Naive thymus-derived CD8-positive, alpha-beta T cell (primary cell): ENCODE measurements at regions not wholly inside any gene's neighbourhood (a gene's known extent, or its start where the extent isn't known, plus 50 kb on each side); places are given as distances from the start of the nearest gene placed in this dataset.

Source experiments
- ATAC-seq, 2 donors: fragments of 150-1000 bp; cut with Tn5 transposase in 1 of 2; sonication (Bioruptor Pico), chemical (Tn5 transposase) in 1 of 2; 1 replicate in 1 of 2; 2 replicates in 1 of 2; pipeline ENCODE4 v1.10.0; 2021; ENCODE audit warnings: mild to moderate bottlenecking in 2 of 2, moderate library complexity in 2 of 2
- POLR2A ChIA-PET: fragments of 350-600 bp; sonication (Branson Sonifier 250); formaldehyde crosslinking; loops from one replicate; lab custom pipeline; 2021; ENCODE audit warnings: antibody characterized with exemption; lab: Charles Lee
- DNase-seq, 10 donors: peaks; one replicate each; pipeline versions ENCODE4 v3.0.0 to v3.0.0-alpha.2; 2020 to 2022
- H3K27ac Mint-ChIP-seq, 10 donors: one replicate each; pipeline ENCODE4 v1.8.0; 2020 to 2022; ENCODE audit warnings: mild to moderate bottlenecking in 10 of 10, mixed read lengths in 10 of 10, moderate library complexity in 4 of 10, inconsistent platforms in 1 of 10
- H3K27me3 Mint-ChIP-seq, 5 donors: one replicate each; pipeline ENCODE4 v1.8.0; 2021 to 2022; ENCODE audit warnings: mixed read lengths in 5 of 5
- H3K36me3 Mint-ChIP-seq, 3 donors: one replicate each; pipeline ENCODE4 v1.8.0; 2020 to 2022; ENCODE audit warnings: mixed read lengths in 3 of 3, mild to moderate bottlenecking in 2 of 3, inconsistent platforms in 1 of 3
- H3K4me1 Mint-ChIP-seq, 4 donors: one replicate each; pipeline ENCODE4 v1.8.0; 2021 to 2022; ENCODE audit warnings: mixed read lengths in 4 of 4
- H3K4me3 Mint-ChIP-seq, 10 donors: one replicate each; pipeline ENCODE4 v1.8.0; 2020 to 2022; ENCODE audit warnings: mild to moderate bottlenecking in 10 of 10, mixed read lengths in 10 of 10, moderate library complexity in 6 of 10, inconsistent platforms in 1 of 10
- H3K9me3 Mint-ChIP-seq, 9 donors: one replicate each; pipeline ENCODE4 v1.8.0; 2020 to 2022; ENCODE audit warnings: mixed read lengths in 9 of 9, mild to moderate bottlenecking in 3 of 9, inconsistent platforms in 1 of 9, moderate library complexity in 1 of 9

- H3K9me3 Mint-ChIP-seq = peaks cover 0 to 5% (median 0%) of the 10 kb centered on the region in 9 donors
- H3K27me3 Mint-ChIP-seq = peaks cover 0 to 4% (median 0%) of the 10 kb centered on the region in 5 donors
- H3K4me1 Mint-ChIP-seq = peaks cover 25 to 50% (median 38%) of the 10 kb centered on the region in 4 donors
- DNase-seq (no peak), ATAC-seq (peak; percentile 12 to 22)
- POLR2A ChIA-PET = interaction anchor here (1.0 to 17.3 kb wide), 35 partner anchors 6 to 1690 kb away, joined by 3 to 616 read pairs (median 35); partner anchors contain the start of gene HMGN4
- H3K27ac Mint-ChIP-seq = peak overlapping the region; percentile 94 to 99 (median 98)
- peaks cover 0 to 2% (median 0%) of the 10 kb centered on the region in 3 donors for H3K36me3 Mint-ChIP-seq
- H3K4me3 Mint-ChIP-seq = peak overlapping the region; percentile 88 to 99 (median 96)
Measured at GRCh38 chr6:26199773-26200764, 112.8 kb downstream of the HFE start.

- DNase-seq (no peak), ATAC-seq (no peak)
- Mint-ChIP-seq H3K27me3 (peaks cover 0 to 4% (median 0%) of the 10 kb centered on the region in 5 donors), H3K36me3 (peaks cover 0 to 2% (median 0%) of the 10 kb centered on the region in 3 donors), H3K9me3 (peaks cover 0 to 5% (median 0%) of the 10 kb centered on the region in 9 donors), H3K4me3 (peak overlapping the region in 8 of 10 donors; percentile 30 to 74 (median 39)), H3K27ac (peak overlapping the region in 8 of 10 donors; percentile 9 to 85 (median 74)), H3K4me1 (peaks cover 21 to 41% (median 31%) of the 10 kb centered on the region in 4 donors)
- POLR2A ChIA-PET = interaction anchor here (0.6 to 17.3 kb wide), 10 partner anchors 14 to 83 kb away, joined by 3 to 603 read pairs (median 162); a partner anchor contains a TSS
Measured at GRCh38 chr6:26200918-26201721, 113.9 kb downstream of the HFE start.

GRCh38 chr6:26202201-26202611 lies 115.0 kb downstream of the HFE start:
- Mint-ChIP-seq H3K9me3 (peaks cover 0 to 5% (median 0%) of the 10 kb centered on the region in 9 donors), H3K36me3 (peaks cover 0 to 2% (median 0%) of the 10 kb centered on the region in 3 donors), H3K4me1 (peaks cover 19 to 40% (median 30%) of the 10 kb centered on the region in 4 donors), H3K4me3 (peak overlapping the region in 2 of 10 donors; percentile 16 to 25), H3K27ac (peak overlapping the region in 1 of 10 donors; percentile 56), H3K27me3 (peaks cover 0 to 4% (median 0%) of the 10 kb centered on the region in 5 donors)
- ATAC-seq (no peak), DNase-seq (no peak)
- POLR2A ChIA-PET = interaction anchor here (1.7 to 17.3 kb wide), 4 partner anchors 14 to 83 kb away, joined by 10 to 471 read pairs (median 58); a partner anchor contains a TSS

GRCh38 chr6:26202811-26203583 lies 115.8 kb downstream of the HFE start:
- Mint-ChIP-seq H3K27me3 (peaks cover 0 to 4% (median 0%) of the 10 kb centered on the region in 5 donors), H3K4me1 (peaks cover 17 to 38% (median 27%) of the 10 kb centered on the region in 4 donors), H3K36me3 (peaks cover 0 to 2% (median 0%) of the 10 kb centered on the region in 3 donors), H3K4me3 (peak overlapping the region; percentile 20 to 76 (median 56)), H3K9me3 (peaks cover 0 to 5% (median 0%) of the 10 kb centered on the region in 9 donors), H3K27ac (peak overlapping the region in 6 of 10 donors; percentile 40 to 82 (median 68))
- POLR2A ChIA-PET = interaction anchor here (2.9 to 17.3 kb wide), 13 partner anchors 6 to 182 kb away, joined by 13 to 471 read pairs (median 78); a partner anchor contains a TSS
- ATAC-seq = no peak
- DNase-seq = no peak

GRCh38 chr6:26204332-26205160 lies 117.3 kb downstream of the HFE start:
- Mint-ChIP-seq H3K9me3 (peaks cover 0 to 5% (median 0%) of the 10 kb centered on the region in 9 donors), H3K36me3 (peaks cover 0 to 2% (median 0%) of the 10 kb centered on the region in 3 donors), H3K27me3 (peaks cover 0 to 4% (median 0%) of the 10 kb centered on the region in 5 donors), H3K4me1 (peaks cover 14 to 36% (median 26%) of the 10 kb centered on the region in 4 donors), H3K27ac (no peak overlapping the region), H3K4me3 (no peak overlapping the region)
- POLR2A ChIA-PET = interaction anchor here (0.7 to 17.3 kb wide), 44 partner anchors 8 to 1686 kb away, joined by 3 to 471 read pairs (median 6); partner anchors contain the start of gene HMGN4
- DNase-seq (peak; percentile 69 to 97 (median 88)), ATAC-seq (peak; percentile 68 to 71)

- Mint-ChIP-seq H3K27ac (no peak overlapping the region), H3K36me3 (peaks cover 0 to 2% (median 0%) of the 10 kb centered on the region in 3 donors), H3K4me1 (peaks cover 12 to 30% (median 20%) of the 10 kb centered on the region in 4 donors), H3K9me3 (peaks cover 0 to 5% (median 0%) of the 10 kb centered on the region in 9 donors), H3K4me3 (no peak overlapping the region), H3K27me3 (peaks cover 0 to 4% (median 0%) of the 10 kb centered on the region in 5 donors)
- DNase-seq = peak; percentile 60 to 96 (median 84)
- peak; percentile 70 for ATAC-seq
- POLR2A ChIA-PET = interaction anchor here (0.6 to 17.3 kb wide), 46 partner anchors 8 to 1685 kb away, joined by 3 to 471 read pairs (median 6); partner anchors contain the start of gene HMGN4
Measured at GRCh38 chr6:26205161-26205624, 118.0 kb downstream of the HFE start.

GRCh38 chr6:26205625-26206574 lies 118.7 kb downstream of the HFE start:
- peaks cover 0 to 5% (median 0%) of the 10 kb centered on the region in 9 donors for H3K9me3 Mint-ChIP-seq
- no peak overlapping the region for H3K27ac Mint-ChIP-seq
- peaks cover 0 to 2% (median 0%) of the 10 kb centered on the region in 3 donors for H3K36me3 Mint-ChIP-seq
- peaks cover 0 to 4% (median 0%) of the 10 kb centered on the region in 5 donors for H3K27me3 Mint-ChIP-seq
- POLR2A ChIA-PET = interaction anchor here (0.6 to 17.3 kb wide), 44 partner anchors 9 to 1684 kb away, joined by 3 to 471 read pairs (median 8); partner anchors contain the start of gene HMGN4
- ATAC-seq = peak in 1 of 2 donors; percentile 4
- H3K4me3 Mint-ChIP-seq = no peak overlapping the region
- peak in 1 of 10 donors; percentile 31 for DNase-seq
- peaks cover 12 to 27% (median 19%) of the 10 kb centered on the region in 4 donors for H3K4me1 Mint-ChIP-seq

- POLR2A ChIA-PET = interaction anchor here (0.7 to 17.3 kb wide), 15 partner anchors 8 to 925 kb away, joined by 3 to 471 read pairs (median 14); a partner anchor contains a TSS
- H3K4me3 Mint-ChIP-seq = no peak overlapping the region
- H3K27ac Mint-ChIP-seq = no peak overlapping the region
- H3K27me3 Mint-ChIP-seq = peaks cover 0 to 4% (median 0%) of the 10 kb centered on the region in 5 donors
- DNase-seq (peak in 3 of 10 donors; percentile 52 to 59 (median 54)), ATAC-seq (no peak)
- peaks cover 10 to 21% (median 17%) of the 10 kb centered on the region in 4 donors for H3K4me1 Mint-ChIP-seq
- peaks cover 0 to 2% (median 0%) of the 10 kb centered on the region in 3 donors for H3K36me3 Mint-ChIP-seq
- peaks cover 0 to 5% (median 0%) of the 10 kb centered on the region in 9 donors for H3K9me3 Mint-ChIP-seq
Measured at GRCh38 chr6:26206868-26207801, 119.9 kb downstream of the HFE start.
